ENCODE measurements at regions not wholly inside any gene's neighbourhood (a gene's known extent, or its start where the extent isn't known, plus 50 kb on each side); places are given as distances from the start of the nearest gene placed in this dataset.
A peak's percentile ranks its signal among the peaks of the same experiment; 100 is the strongest.

DNA sequence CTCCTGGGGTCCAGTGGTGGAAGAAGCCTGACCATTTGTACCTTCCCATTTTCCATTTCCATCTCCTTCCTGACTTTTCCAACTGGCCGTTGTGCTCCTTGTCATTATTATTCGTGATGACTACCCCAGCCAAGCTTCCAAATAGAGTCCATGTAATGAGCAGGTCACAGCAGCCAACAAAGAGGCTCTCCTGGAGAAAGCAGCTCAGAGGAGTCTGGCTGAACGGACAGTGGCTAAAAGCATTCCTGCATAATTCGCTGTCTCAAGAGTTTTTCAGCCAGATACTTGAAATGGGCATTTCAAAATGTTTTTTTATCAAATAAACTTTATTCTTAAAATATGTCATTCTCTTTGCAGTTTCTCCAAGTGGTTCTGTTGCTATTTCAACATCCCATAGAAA lies 458.6 kb downstream of the INHBA start (continued):
- no peak for TF ChIP-seq ZNF274 (IDR thresholded peaks at IDR 0.05; ENCODE audit: insufficient read depth, insufficient read length)
- TF ChIP-seq IKZF2 (IDR thresholded peaks at IDR 0.05) = no peak
- no peak for TF ChIP-seq NKRF (conservative IDR thresholded peaks at IDR 0.05)

DNA sequence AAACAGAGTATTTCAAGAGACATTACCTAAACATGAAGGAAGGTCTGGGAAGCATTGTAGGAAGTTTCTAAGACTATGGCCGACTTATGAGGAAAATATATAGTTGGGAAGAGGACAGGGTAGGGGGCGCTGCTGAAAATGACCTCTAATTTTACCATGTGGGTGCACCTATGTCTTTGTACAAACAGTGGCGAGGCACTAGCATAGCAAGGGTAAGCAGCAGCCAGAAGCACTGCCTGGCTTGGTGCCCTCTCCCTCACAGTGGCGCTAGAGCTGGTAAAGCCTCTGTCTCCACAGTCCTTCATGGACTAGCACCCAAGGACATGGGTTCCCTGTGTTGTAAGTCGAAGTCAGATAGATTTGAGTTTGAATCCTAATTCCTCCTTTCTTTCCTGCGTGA lies 461.2 kb downstream of the INHBA start:
- Histone ChIP-seq H3K27ac (ENCODE audit: control insufficient read depth, insufficient read depth) (no peak overlapping the region), H3K27me3 (replicated peaks in 1 of 2; ENCODE audit: control insufficient read depth in 2 of 2, insufficient read depth in 2 of 2, low read length in 1 of 2) (no peaks in the 10 kb centered on the region), H3K4me1 (ENCODE audit: control insufficient read depth, insufficient read depth, low read length) (no peaks in the 10 kb centered on the region), H3K79me2 (ENCODE audit: control insufficient read depth, insufficient read depth, low read length) (no peaks in the 10 kb centered on the region), H3K9ac (ENCODE audit: control insufficient read depth, insufficient read depth, low read length) (no peak overlapping the region), H3K4me3 (no peak overlapping the region), H3K36me3 (ENCODE audit: control insufficient read depth in 2 of 2, insufficient read depth in 2 of 2, low read length in 1 of 2) (no peaks in the 10 kb centered on the region), H3K4me2 (ENCODE audit: control insufficient read depth, insufficient read depth) (no peak overlapping the region), H3K9me3 (replicated peaks; ENCODE audit: control insufficient read depth, insufficient read depth, low read length) (no peaks in the 10 kb centered on the region), H4K20me1 (ENCODE audit: control insufficient read depth, insufficient read depth) (no peaks in the 10 kb centered on the region), H2AFZ (ENCODE audit: control insufficient read depth, low read depth, low read length) (no peak overlapping the region)
- intact Hi-C loops (cut with micrococcal nuclease; ENCODE audit: unreplicated experiment) (no loop called here), in situ Hi-C loops (cut with MboI) (no loop called here)
- peak; percentile 61 for ATAC-seq
- POLR2A ChIA-PET = no interaction called here
- SMC1A ChIA-PET (ENCODE audit: uncharacterized antibody, unreplicated experiment) = interaction anchor here (0.5 kb wide), 1 partner anchor 35 kb away, joined by 3 read pairs; no protein-coding TSS in a partner anchor
- CTCF ChIA-PET = no interaction called here
- WGBS (ENCODE audit: insufficient coverage, insufficient replicate concordance, low lambda C conversion rate, missing lambda C conversion rate) = 34% methylated on average over 6 of the region's 6 CpGs
- RAD21 ChIA-PET (ENCODE audit: unreplicated experiment) = no interaction called here
- no peak for FAIRE-seq
- DNase-seq (ENCODE audit: low read depth, low spot score) = no peak
- BruUV-seq (replicated peaks) = no TSS peak
- TF ChIP-seq, protein P1, sequence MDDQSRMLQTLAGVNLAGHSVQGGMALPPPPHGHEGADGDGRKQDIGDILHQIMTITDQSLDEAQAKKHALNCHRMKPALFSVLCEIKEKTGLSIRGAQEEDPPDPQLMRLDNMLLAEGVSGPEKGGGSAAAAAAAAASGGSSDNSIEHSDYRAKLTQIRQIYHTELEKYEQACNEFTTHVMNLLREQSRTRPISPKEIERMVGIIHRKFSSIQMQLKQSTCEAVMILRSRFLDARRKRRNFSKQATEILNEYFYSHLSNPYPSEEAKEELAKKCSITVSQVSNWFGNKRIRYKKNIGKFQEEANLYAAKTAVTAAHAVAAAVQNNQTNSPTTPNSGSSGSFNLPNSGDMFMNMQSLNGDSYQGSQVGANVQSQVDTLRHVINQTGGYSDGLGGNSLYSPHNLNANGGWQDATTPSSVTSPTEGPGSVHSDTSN (IDR thresholded peaks at IDR 0.05; ENCODE audit: insufficient replicate concordance, low read depth, low read length) = no peak
- TF ChIP-seq, protein P2, sequence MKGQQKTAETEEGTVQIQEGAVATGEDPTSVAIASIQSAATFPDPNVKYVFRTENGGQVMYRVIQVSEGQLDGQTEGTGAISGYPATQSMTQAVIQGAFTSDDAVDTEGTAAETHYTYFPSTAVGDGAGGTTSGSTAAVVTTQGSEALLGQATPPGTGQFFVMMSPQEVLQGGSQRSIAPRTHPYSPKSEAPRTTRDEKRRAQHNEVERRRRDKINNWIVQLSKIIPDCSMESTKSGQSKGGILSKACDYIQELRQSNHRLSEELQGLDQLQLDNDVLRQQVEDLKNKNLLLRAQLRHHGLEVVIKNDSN (IDR thresholded peaks at IDR 0.05; ENCODE audit: borderline replicate concordance, extremely low read length, insufficient read depth, low read depth, low read length) = no peak
- TF ChIP-seq, protein P3, sequence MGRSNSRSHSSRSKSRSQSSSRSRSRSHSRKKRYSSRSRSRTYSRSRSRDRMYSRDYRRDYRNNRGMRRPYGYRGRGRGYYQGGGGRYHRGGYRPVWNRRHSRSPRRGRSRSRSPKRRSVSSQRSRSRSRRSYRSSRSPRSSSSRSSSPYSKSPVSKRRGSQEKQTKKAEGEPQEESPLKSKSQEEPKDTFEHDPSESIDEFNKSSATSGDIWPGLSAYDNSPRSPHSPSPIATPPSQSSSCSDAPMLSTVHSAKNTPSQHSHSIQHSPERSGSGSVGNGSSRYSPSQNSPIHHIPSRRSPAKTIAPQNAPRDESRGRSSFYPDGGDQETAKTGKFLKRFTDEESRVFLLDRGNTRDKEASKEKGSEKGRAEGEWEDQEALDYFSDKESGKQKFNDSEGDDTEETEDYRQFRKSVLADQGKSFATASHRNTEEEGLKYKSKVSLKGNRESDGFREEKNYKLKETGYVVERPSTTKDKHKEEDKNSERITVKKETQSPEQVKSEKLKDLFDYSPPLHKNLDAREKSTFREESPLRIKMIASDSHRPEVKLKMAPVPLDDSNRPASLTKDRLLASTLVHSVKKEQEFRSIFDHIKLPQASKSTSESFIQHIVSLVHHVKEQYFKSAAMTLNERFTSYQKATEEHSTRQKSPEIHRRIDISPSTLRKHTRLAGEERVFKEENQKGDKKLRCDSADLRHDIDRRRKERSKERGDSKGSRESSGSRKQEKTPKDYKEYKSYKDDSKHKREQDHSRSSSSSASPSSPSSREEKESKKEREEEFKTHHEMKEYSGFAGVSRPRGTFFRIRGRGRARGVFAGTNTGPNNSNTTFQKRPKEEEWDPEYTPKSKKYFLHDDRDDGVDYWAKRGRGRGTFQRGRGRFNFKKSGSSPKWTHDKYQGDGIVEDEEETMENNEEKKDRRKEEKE (IDR thresholded peaks at IDR 0.05) = no peak
- no peak for TF ChIP-seq CEBPB (IDR thresholded peaks at IDR 0.05; ENCODE audit: borderline replicate concordance in 1 of 2, low read depth in 2 of 2, low read length in 2 of 2)
- no peak for TF ChIP-seq ZNF207 (IDR thresholded peaks at IDR 0.05; ENCODE audit: borderline replicate concordance)
- no peak for TF ChIP-seq EED (IDR thresholded peaks at IDR 0.05; ENCODE audit: low read depth)
- no peak for TF ChIP-seq ZNF687 (IDR thresholded peaks at IDR 0.05)
- TF ChIP-seq YY1 (IDR thresholded peaks at IDR 0.05; ENCODE audit: low read depth, low read length) = no peak
- TF ChIP-seq IKZF1 (conservative IDR thresholded peaks at IDR 0.05) = no peak

Measured in GM12878 (cell line).